Trophoblast cell (in vitro differentiated cells and primary cell): ENCODE measurements at regions not wholly inside any gene's neighbourhood (a gene's known extent, or its start where the extent isn't known, plus 50 kb on each side); places are given as distances from the start of the nearest gene placed in this dataset.
"Not testable (repeated sequence)": the region's sequence is repeated elsewhere in the genome, so short reads cannot be mapped to it uniquely, and the experiment has no call there.

Source experiments
- DNase-seq, 2 donors: peaks; one replicate each; pipeline ENCODE4 v3.0.0-alpha.2; 2016
- H2AFZ ChIP-seq: 2 replicates; pipeline ENCODE4 v1.6.1; 2013; ENCODE audit warnings: low read length, moderate library complexity, mild to moderate bottlenecking; ENCODE audit not compliant: insufficient read depth, poor library complexity
- H2AK5ac ChIP-seq: 2 replicates; pipeline ENCODE4 v1.6.1; 2013; ENCODE audit warnings: mild to moderate bottlenecking, low read length
- H2BK120ac ChIP-seq: 2 replicates; pipeline ENCODE4 v1.6.1; 2013; ENCODE audit warnings: low read length, mild to moderate bottlenecking, moderate library complexity; ENCODE audit not compliant: insufficient read depth, poor library complexity
- H2BK12ac ChIP-seq: 2 replicates; pipeline ENCODE4 v1.6.1; 2013; ENCODE audit warnings: mild to moderate bottlenecking, low read length, moderate library complexity
- H2BK5ac ChIP-seq: 2 replicates; pipeline ENCODE4 v1.6.1; 2013; ENCODE audit warnings: low read length, low read depth, moderate library complexity, mild to moderate bottlenecking; ENCODE audit not compliant: poor library complexity
- H3K14ac ChIP-seq: 2 replicates; pipeline ENCODE4 v1.6.1; 2013; ENCODE audit warnings: mild to moderate bottlenecking, low read length
- H3K18ac ChIP-seq: 2 replicates; pipeline ENCODE4 v1.6.1; 2013; ENCODE audit warnings: mild to moderate bottlenecking, low read length
- H3K23ac ChIP-seq: 2 replicates; pipeline ENCODE4 v1.6.1; 2013; ENCODE audit warnings: low read length
- H3K27ac ChIP-seq: 2 replicates; pipeline ENCODE4 v1.5.1; 2013; ENCODE audit warnings: low read depth, mild to moderate bottlenecking, inconsistent platforms, low read length, moderate library complexity
- H3K27me3 ChIP-seq: 2 replicates; pipeline ENCODE4 v1.6.1; 2013; ENCODE audit warnings: inconsistent platforms, mild to moderate bottlenecking, low read length, moderate library complexity; ENCODE audit not compliant: insufficient read depth
- H3K36me3 ChIP-seq, 2 experiments: 1 replicate in 1 of 2; 2 replicates in 1 of 2; pipeline ENCODE4 v1.6.1; 2013; ENCODE audit warnings: low read length in 2 of 2, mild to moderate bottlenecking in 2 of 2, moderate library complexity in 1 of 2; ENCODE audit not compliant: insufficient read depth in 2 of 2, control insufficient read depth in 1 of 2
- H3K4ac ChIP-seq: 2 replicates; pipeline ENCODE4 v1.6.1; 2013; ENCODE audit warnings: low read depth, mild to moderate bottlenecking, low read length, moderate library complexity
- H3K4me1 ChIP-seq, 2 experiments: 1 replicate in 1 of 2; 2 replicates in 1 of 2; pipeline ENCODE4 v1.6.1; 2013; ENCODE audit warnings: low read length in 2 of 2, mild to moderate bottlenecking in 2 of 2, moderate library complexity in 1 of 2; ENCODE audit not compliant: insufficient read depth in 2 of 2, control insufficient read depth in 1 of 2
- H3K4me2 ChIP-seq: 2 replicates; pipeline ENCODE4 v1.6.1; 2013; ENCODE audit warnings: inconsistent platforms, mild to moderate bottlenecking, low read length, moderate library complexity
- H3K4me3 ChIP-seq: 2 replicates; pipeline ENCODE4 v1.5.1; 2013; ENCODE audit warnings: mild to moderate bottlenecking, low read depth, low read length, inconsistent platforms
- H3K79me1 ChIP-seq: one replicate; pipeline ENCODE4 v1.6.1; 2013; ENCODE audit warnings: low read length
- H3K79me2 ChIP-seq: 2 replicates; pipeline ENCODE4 v1.6.1; 2013; ENCODE audit warnings: low read length, mild to moderate bottlenecking; ENCODE audit not compliant: control insufficient read depth, insufficient read depth, poor library complexity
- H3K9ac ChIP-seq: 2 replicates; pipeline ENCODE4 v1.6.1; 2013; ENCODE audit warnings: mild to moderate bottlenecking, low read length
- H3K9me3 ChIP-seq: 2 replicates; pipeline ENCODE4 v1.6.1; 2013; ENCODE audit warnings: low read depth, mild to moderate bottlenecking, control low read depth, inconsistent platforms, low read length; ENCODE audit not compliant: insufficient read depth
- H4K12ac ChIP-seq: 2 replicates; pipeline ENCODE4 v1.6.1; 2013; ENCODE audit warnings: low read depth, mild to moderate bottlenecking, low read length, moderate library complexity
- H4K8ac ChIP-seq: 2 replicates; pipeline ENCODE4 v1.6.1; 2013; ENCODE audit warnings: low read depth, mild to moderate bottlenecking, low read length, moderate library complexity
- H4K91ac ChIP-seq: one replicate; pipeline ENCODE4 v1.6.1; 2013; ENCODE audit warnings: low read depth, mild to moderate bottlenecking, low read length, moderate library complexity
- WGBS: extraction: QIAGEN DNeasy Blood & Tissue Kit; methylation state at CpG from one replicate; pipeline ENCODE4 v1.1.7; 2013; ENCODE audit warnings: missing lambda C conversion rate; ENCODE audit not compliant: insufficient read length, insufficient coverage; ENCODE audit errors: extremely low coverage; 5-methylcytosine and 5-hydroxymethylcytosine counted together

DNA sequence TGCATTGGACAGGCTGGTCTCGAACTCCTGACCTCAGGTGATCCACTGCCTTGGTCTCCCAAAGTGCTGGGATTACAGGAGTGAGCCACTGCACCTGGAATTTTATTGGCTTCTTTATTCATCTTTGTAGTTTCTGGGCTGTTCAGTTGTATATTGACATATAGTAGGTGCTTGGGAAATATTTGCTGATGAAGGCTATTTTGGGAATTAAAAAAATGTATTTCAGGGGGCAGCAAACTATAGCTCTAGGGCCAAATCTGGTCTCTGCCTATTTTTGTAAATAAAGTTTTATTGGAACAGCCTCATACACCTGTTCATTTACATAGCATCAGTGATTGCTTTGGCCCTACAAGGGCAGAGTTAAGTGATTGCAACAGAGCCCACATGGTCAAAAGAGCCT, 363.6 kb downstream of the NPIPA7 start:
- H4K12ac ChIP-seq, H2AFZ ChIP-seq: not testable (repeated sequence)

DNA sequence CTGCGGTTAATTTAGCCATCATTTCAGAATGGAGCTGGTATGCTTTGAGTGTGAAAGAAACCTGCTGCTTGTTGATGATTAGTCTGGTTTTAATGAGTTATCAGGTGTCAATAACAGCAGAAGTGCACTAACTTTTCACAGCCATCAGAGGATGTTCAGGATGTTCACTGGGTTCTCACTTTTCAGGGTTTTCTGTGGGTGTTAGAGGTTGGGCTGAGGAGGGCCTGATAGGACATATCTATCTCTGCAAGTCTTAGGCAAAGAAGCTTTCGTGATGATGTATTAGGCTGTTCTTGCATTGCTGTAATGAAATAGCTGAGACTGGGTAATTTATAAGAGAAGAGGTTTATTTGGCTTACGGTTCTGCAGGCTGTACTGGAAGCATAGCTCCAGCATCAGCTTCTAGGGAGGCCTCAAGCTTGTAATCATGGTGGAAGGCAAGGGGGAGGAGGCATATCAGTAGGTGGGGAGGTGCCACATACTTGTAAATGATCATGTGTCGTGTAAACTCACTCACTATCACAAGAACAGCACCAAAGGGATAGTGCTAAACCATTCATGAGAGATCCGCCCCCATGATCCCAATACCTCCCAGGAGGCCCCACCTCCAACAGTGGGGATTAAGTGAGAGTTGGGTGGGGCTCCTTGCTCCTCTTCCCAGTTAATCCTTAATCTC, 376.2 kb downstream of the NPIPA7 start:
- not testable (repeated sequence) for H3K27me3 ChIP-seq, H3K4me3 ChIP-seq, H3K79me2 ChIP-seq

More for the DNA sequence above, 363.6 kb downstream of the NPIPA7 start:
- not testable (repeated sequence) for H2BK5ac ChIP-seq, H3K4ac ChIP-seq, H4K8ac ChIP-seq, H2BK120ac ChIP-seq, H3K27me3 ChIP-seq, H3K4me2 ChIP-seq, H3K4me1 ChIP-seq, H2AK5ac ChIP-seq, H3K23ac ChIP-seq, DNase-seq, H3K27ac ChIP-seq, H2BK12ac ChIP-seq, H3K79me1 ChIP-seq, H3K14ac ChIP-seq, H4K91ac ChIP-seq, H3K36me3 ChIP-seq, H3K4me3 ChIP-seq, H3K9ac ChIP-seq, H3K9me3 ChIP-seq, H3K18ac ChIP-seq, H3K79me2 ChIP-seq
- WGBS = no CpG with 5 or more reads among the region's 1 CpG

DNA sequence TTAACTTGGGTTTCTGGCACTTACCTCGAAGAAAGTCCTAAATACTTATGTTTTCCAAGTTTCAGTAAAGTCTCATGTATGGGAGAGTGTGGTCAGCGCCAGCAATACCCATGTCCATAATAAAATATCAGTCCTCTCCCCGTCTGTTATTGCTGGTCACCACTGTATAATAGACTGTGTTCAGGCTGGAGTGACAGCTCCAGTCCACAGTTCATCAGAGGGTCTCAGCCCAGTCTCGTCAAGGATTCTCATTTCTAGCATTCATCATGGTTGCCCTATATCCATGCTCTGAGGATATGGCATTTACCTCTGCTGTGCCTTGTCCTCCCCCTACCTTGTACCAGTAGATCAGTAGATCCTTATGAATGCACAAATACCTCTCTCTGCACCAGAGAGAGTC, 384.5 kb downstream of the NPIPA7 start:
- Histone ChIP-seq H2BK5ac (no peak overlapping the region), H3K18ac (no peak overlapping the region), H3K27ac (no peak overlapping the region), H3K23ac (no peak overlapping the region), H2BK12ac (no peak overlapping the region), H3K4me3 (no peak overlapping the region), H3K4ac (no peak overlapping the region), H2AFZ (no peak overlapping the region), H4K91ac (no peak overlapping the region), H2AK5ac (no peak overlapping the region), H4K8ac (no peak overlapping the region), H3K9me3 (no peaks in the 10 kb centered on the region), H2BK120ac (no peak overlapping the region), H3K27me3 (no peaks in the 10 kb centered on the region), H3K4me1 (no peaks in the 10 kb centered on the region), H3K36me3 (no peaks in the 10 kb centered on the region), H3K4me2 (no peak overlapping the region), H3K79me1 (no peaks in the 10 kb centered on the region), H3K14ac (no peak overlapping the region), H3K9ac (no peak overlapping the region), H3K79me2 (no peaks in the 10 kb centered on the region), H4K12ac (no peak overlapping the region)
- no CpG with 5 or more reads among the region's 4 CpGs for WGBS
- no peak for DNase-seq

More for the DNA sequence above, 376.2 kb downstream of the NPIPA7 start:
- H3K9me3 ChIP-seq, H4K8ac ChIP-seq, H3K23ac ChIP-seq, DNase-seq, H4K91ac ChIP-seq, H2BK120ac ChIP-seq, H4K12ac ChIP-seq, H3K9ac ChIP-seq, H3K79me1 ChIP-seq, H2BK5ac ChIP-seq, H3K18ac ChIP-seq, H2AK5ac ChIP-seq, H3K4ac ChIP-seq, H3K36me3 ChIP-seq, H3K27ac ChIP-seq, H3K4me1 ChIP-seq, H3K4me2 ChIP-seq, H3K14ac ChIP-seq, H2AFZ ChIP-seq, H2BK12ac ChIP-seq: not testable (repeated sequence)
- no CpG with 5 or more reads among the region's 5 CpGs for WGBS

DNA sequence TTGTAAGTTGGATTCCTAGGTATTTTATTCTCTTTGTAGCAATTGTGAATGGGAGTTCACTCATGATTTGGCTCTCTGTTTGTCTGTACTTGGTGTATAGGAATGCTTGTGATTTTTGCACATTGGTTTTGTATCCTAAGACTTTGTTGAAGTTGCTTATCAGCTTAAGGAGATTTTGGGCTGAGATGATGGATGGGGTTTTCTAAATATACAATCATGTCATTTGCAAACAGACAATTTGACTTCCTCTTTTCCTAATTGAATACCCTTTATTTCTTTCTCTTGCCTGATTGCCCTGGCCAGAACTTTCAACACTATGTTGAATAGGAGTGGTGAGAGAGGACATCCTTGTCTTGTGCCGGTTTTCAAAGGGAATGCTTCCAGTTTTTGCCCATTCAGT, 391.8 kb downstream of the NPIPA7 start:
- H3K4me1 ChIP-seq, H4K91ac ChIP-seq, H3K79me2 ChIP-seq, H2AFZ ChIP-seq, H3K23ac ChIP-seq, H4K8ac ChIP-seq, H3K9me3 ChIP-seq, H3K4me2 ChIP-seq, H2BK12ac ChIP-seq, H3K18ac ChIP-seq, H3K79me1 ChIP-seq, H3K4ac ChIP-seq, H4K12ac ChIP-seq, H2BK120ac ChIP-seq, H3K36me3 ChIP-seq, H2BK5ac ChIP-seq, H3K27ac ChIP-seq, H3K9ac ChIP-seq, H2AK5ac ChIP-seq, DNase-seq, H3K4me3 ChIP-seq, H3K27me3 ChIP-seq, H3K14ac ChIP-seq: not testable (repeated sequence)
- WGBS = no CpG with 5 or more reads among the region's 1 CpG
